OCI-LY3 (cell line): ENCODE measurements at regions not wholly inside any gene's neighbourhood (a gene's known extent, or its start where the extent isn't known, plus 50 kb on each side); places are given as distances from the start of the nearest gene placed in this dataset.

ENCODE experiments used
- H2AFZ ChIP-seq: fragments of 200-600, 300-600 bp; shearing (Covaris generic); 2 replicates; pipeline ENCODE4 v1.6.0; 2014; ENCODE audit warnings: antibody characterized with exemption, low read depth, low read length
- H3K27ac ChIP-seq: fragments of 200-600, 300-600 bp; sonication (generic); 2 replicates; pipeline ENCODE4 v1.5.1; 2014; ENCODE audit warnings: mild to moderate bottlenecking, low read length, moderate library complexity, mixed read lengths
- H3K27me3 ChIP-seq: fragments of 200-600, 300-600 bp; sonication (generic); 2 replicates; pipeline ENCODE4 v1.6.1; 2014; ENCODE audit warnings: low read depth, low read length, mixed read lengths
- H3K36me3 ChIP-seq: fragments of 200-600, 300-600 bp; sonication (generic); replicated peaks from 2 replicates; pipeline ENCODE3; 2014; ENCODE audit warnings: low read depth, low read length, mixed read lengths
- H3K4me1 ChIP-seq: fragments of 300-600, 200-600 bp; sonication (generic); 2 replicates; pipeline ENCODE4 v1.6.1; 2014; ENCODE audit warnings: low read length, mixed read lengths
- H3K4me2 ChIP-seq: fragments of 200-600, 300-600 bp; sonication (generic); 2 replicates; pipeline ENCODE4 v1.6.1; 2014; ENCODE audit warnings: low read length, mixed read lengths
- H3K4me3 ChIP-seq: fragments of 300-600, 200-600 bp; sonication (generic); 2 replicates; pipeline ENCODE4 v1.5.1; 2014; ENCODE audit warnings: antibody characterized with exemption, mild to moderate bottlenecking, low read length, moderate library complexity
- H3K79me2 ChIP-seq: fragments of 300-600, 200-600 bp; shearing (Covaris generic); 2 replicates; pipeline ENCODE4 v1.6.1; 2014; ENCODE audit warnings: mild to moderate bottlenecking, low read length, mixed read lengths
- H3K9ac ChIP-seq: fragments of 300-600, 200-600 bp; shearing (Covaris generic); 2 replicates; pipeline ENCODE4 v1.6.0; 2014; ENCODE audit warnings: mild to moderate bottlenecking, low read length, moderate library complexity
- H3K9me3 ChIP-seq: fragments of 200-600, 300-600 bp; shearing (Covaris generic); 2 replicates; pipeline ENCODE4 v1.6.1; 2014; ENCODE audit warnings: low read length, mixed read lengths; ENCODE audit not compliant: insufficient read depth
- H4K20me1 ChIP-seq: fragments of 200-600, 300-600 bp; sonication (generic); 2 replicates; pipeline ENCODE4 v1.6.1; 2016; ENCODE audit warnings: low read length, mixed read lengths; ENCODE audit not compliant: insufficient read depth
- CTCF ChIP-seq: fragments of 200-600, 300-600 bp; sonication (generic); IDR thresholded peaks from 2 replicates; pipeline ENCODE4 v1.5.1; 2014; ENCODE audit warnings: antibody characterized with exemption, low read length, low read depth
- EZH2phosphoT487 ChIP-seq: fragments of 200-600 bp; shearing (Covaris generic); IDR thresholded peaks from 2 replicates; pipeline ENCODE4 v1.6.1; 2018; ENCODE audit warnings: antibody characterized with exemption, mixed run types, low read depth

- no peak overlapping the region for H3K4me2 ChIP-seq
- H3K36me3 ChIP-seq = no peaks in the 10 kb centered on the region
- H3K79me2 ChIP-seq = no peaks in the 10 kb centered on the region
- no peak overlapping the region for H3K4me3 ChIP-seq
- no peaks in the 10 kb centered on the region for H3K9me3 ChIP-seq
- H3K9ac ChIP-seq = no peak overlapping the region
- H3K27ac ChIP-seq = no peak overlapping the region
- no peak for TF ChIP-seq EZH2phosphoT487
- no peak for TF ChIP-seq CTCF
- 0 out of 2 replicates have a peak overlapping the region, but pooled peaks have one; percentile 20 for H2AFZ ChIP-seq
- H3K4me1 ChIP-seq = no peaks in the 10 kb centered on the region
- H3K27me3 ChIP-seq = no peaks in the 10 kb centered on the region
- no peaks in the 10 kb centered on the region for H4K20me1 ChIP-seq
Observed at GRCh38 chr3:28711293-28711692, 362.7 kb upstream of the AZI2 start.

GRCh38 chr3:28716939-28717338, 368.3 kb upstream of the AZI2 start:
- H3K4me1 ChIP-seq = no peaks in the 10 kb centered on the region
- H2AFZ ChIP-seq = no peak overlapping the region
- no peak overlapping the region for H3K9ac ChIP-seq
- H3K79me2 ChIP-seq = no peaks in the 10 kb centered on the region
- H3K9me3 ChIP-seq = no peaks in the 10 kb centered on the region
- no peaks in the 10 kb centered on the region for H3K36me3 ChIP-seq
- TF ChIP-seq EZH2phosphoT487 (no peak), CTCF (no peak)
- H3K27me3 ChIP-seq = no peaks in the 10 kb centered on the region
- no peak overlapping the region for H3K4me3 ChIP-seq
- no peak overlapping the region for H3K27ac ChIP-seq
- no peak overlapping the region for H3K4me2 ChIP-seq
- H4K20me1 ChIP-seq = no peaks in the 10 kb centered on the region

GRCh38 chr3:28718074-28718849, 369.6 kb upstream of the AZI2 start:
- no peaks in the 10 kb centered on the region for H3K4me1 ChIP-seq
- H3K9ac ChIP-seq = no peak overlapping the region
- H3K27ac ChIP-seq = no peak overlapping the region
- no peak overlapping the region for H3K4me2 ChIP-seq
- no peaks in the 10 kb centered on the region for H3K79me2 ChIP-seq
- no peak overlapping the region for H2AFZ ChIP-seq
- TF ChIP-seq EZH2phosphoT487 = no peak
- TF ChIP-seq CTCF = no peak
- no peaks in the 10 kb centered on the region for H3K27me3 ChIP-seq
- no peak overlapping the region for H3K4me3 ChIP-seq
- H3K9me3 ChIP-seq = no peaks in the 10 kb centered on the region
- no peaks in the 10 kb centered on the region for H4K20me1 ChIP-seq
- H3K36me3 ChIP-seq = no peaks in the 10 kb centered on the region

GRCh38 chr3:28726840-28727239, 378.2 kb upstream of the AZI2 start:
- TF ChIP-seq CTCF = peak; percentile 91
- TF ChIP-seq EZH2phosphoT487 = no peak
- no peak overlapping the region for H3K9ac ChIP-seq
- no peak overlapping the region for H3K27ac ChIP-seq
- no peaks in the 10 kb centered on the region for H3K36me3 ChIP-seq
- no peaks in the 10 kb centered on the region for H3K9me3 ChIP-seq
- H3K79me2 ChIP-seq = no peaks in the 10 kb centered on the region
- H3K4me1 ChIP-seq = peaks cover 3% of the 10 kb centered on the region; the same call in 1 of the 2 replicates
- no peak overlapping the region for H2AFZ ChIP-seq
- no peak overlapping the region for H3K4me2 ChIP-seq
- no peaks in the 10 kb centered on the region for H3K27me3 ChIP-seq
- no peaks in the 10 kb centered on the region for H4K20me1 ChIP-seq
- no peak overlapping the region for H3K4me3 ChIP-seq
